HEK293T (cell line): ENCODE measurements at regions not wholly inside any gene's neighbourhood (a gene's known extent, or its start where the extent isn't known, plus 50 kb on each side); places are given as distances from the start of the nearest gene placed in this dataset.

Experiments
- CTCF ChIA-PET: fragments of 350-600 bp; formaldehyde crosslinking; extraction: SDS; loops from one replicate; lab custom pipeline; 2021; ENCODE audit warnings: antibody characterized with exemption, inconsistent platforms; lab: Yijun Ruan, JAX
- POLR2A ChIA-PET: fragments of 350-600 bp; formaldehyde crosslinking; extraction: SDS; loops from one replicate; lab custom pipeline; 2020; ENCODE audit warnings: antibody characterized with exemption, inconsistent platforms; lab: Yijun Ruan, JAX
- DNase-seq: peaks from one replicate; pipeline ENCODE4 v3.0.0; 2012; ENCODE audit warnings: mixed read lengths; ENCODE audit errors: extremely low spot score
- ARNT ChIP-seq: fragments of 450-650 bp; IDR thresholded peaks from 2 replicates; pipeline ENCODE4 v1.6.1; 2017; ENCODE audit warnings: mild to moderate bottlenecking
- BHLHE40 ChIP-seq: fragments of 450-650 bp; IDR thresholded peaks from 2 replicates; pipeline ENCODE4 v1.6.1; 2016; ENCODE audit warnings: mild to moderate bottlenecking, moderate library complexity, borderline replicate concordance
- CTBP1 ChIP-seq: fragments of 450-650 bp; IDR thresholded peaks from 2 replicates; pipeline ENCODE4 v1.6.1; 2016; ENCODE audit warnings: borderline replicate concordance
- ELF4 ChIP-seq: fragments of 450-650 bp; IDR thresholded peaks from 2 replicates; pipeline ENCODE4 v1.6.1; 2017; ENCODE audit warnings: antibody characterized with exemption
- FOXA1 ChIP-seq: fragments of 450-650 bp; IDR thresholded peaks from 2 replicates; pipeline ENCODE4 v1.6.1; 2016; ENCODE audit warnings: mild to moderate bottlenecking
- FOXK2 ChIP-seq: fragments of 450-650 bp; IDR thresholded peaks from 2 replicates; pipeline ENCODE4 v1.6.1; 2016; ENCODE audit warnings: mild to moderate bottlenecking
- FOXM1 ChIP-seq: fragments of 450-650 bp; IDR thresholded peaks from 2 replicates; pipeline ENCODE4 v1.6.1; 2017; ENCODE audit warnings: mild to moderate bottlenecking, borderline replicate concordance
- HDGF ChIP-seq: fragments of 450-650 bp; IDR thresholded peaks from 2 replicates; pipeline ENCODE4 v1.6.1; 2017; ENCODE audit warnings: antibody characterized with exemption, borderline replicate concordance
- L3MBTL2 ChIP-seq: fragments of 450-650 bp; conservative IDR thresholded peaks from 2 replicates; pipeline ENCODE4 v1.6.1; 2016; ENCODE audit warnings: mild to moderate bottlenecking
- LEF1 ChIP-seq: fragments of 450-650 bp; IDR thresholded peaks from 2 replicates; pipeline ENCODE4 v1.6.1; 2017; ENCODE audit warnings: mild to moderate bottlenecking, borderline replicate concordance
- NFRKB ChIP-seq: fragments of 450-650 bp; IDR thresholded peaks from 2 replicates; pipeline ENCODE4 v1.6.1; 2016; ENCODE audit warnings: mild to moderate bottlenecking, moderate library complexity
- PKNOX1 ChIP-seq: fragments of 450-650 bp; IDR thresholded peaks from 2 replicates; pipeline ENCODE4 v1.6.1; 2016
- SP1 ChIP-seq: fragments of 450-650 bp; IDR thresholded peaks from 2 replicates; pipeline ENCODE4 v1.6.1; 2017
- SUZ12 ChIP-seq: fragments of 450-650 bp; IDR thresholded peaks from 2 replicates; pipeline ENCODE4 v1.6.1; 2016; ENCODE audit warnings: mild to moderate bottlenecking
- TARDBP ChIP-seq: fragments of 450-650 bp; IDR thresholded peaks from 2 replicates; pipeline ENCODE4 v1.6.1; 2016
- ZNF384 ChIP-seq: fragments of 450-650 bp; IDR thresholded peaks from 2 replicates; pipeline ENCODE4 v1.6.1; 2016

- no peak for DNase-seq
- ChIA-PET CTCF (no interaction called here), POLR2A (no interaction called here)
- TF ChIP-seq CTBP1, result no peak
- no peak for TF ChIP-seq PKNOX1
- no peak for TF ChIP-seq ELF4
- TF ChIP-seq L3MBTL2, result no peak
- no peak for TF ChIP-seq ZNF384
- no peak for TF ChIP-seq LEF1
- no peak for TF ChIP-seq NFRKB
- no peak for TF ChIP-seq SUZ12
- no peak for TF ChIP-seq SP1
- TF ChIP-seq HDGF, result no peak
- no peak for TF ChIP-seq FOXM1
- no peak for TF ChIP-seq TARDBP
- no peak for TF ChIP-seq BHLHE40
- no peak for TF ChIP-seq FOXK2
- no peak for TF ChIP-seq FOXA1
- no peak for TF ChIP-seq ARNT
Measured at GRCh38 chr3:174791161-174791560, 68.0 kb upstream of the NAALADL2 start.

- POLR2A ChIA-PET, result no interaction called here
- no peak for DNase-seq
- CTCF ChIA-PET, result no interaction called here
- TF ChIP-seq ELF4 (no peak), PKNOX1 (no peak)
Measured at GRCh38 chr3:174792864-174793263, 66.3 kb upstream of the NAALADL2 start.
